WTC11 (cell line): ENCODE measurements at regions not wholly inside any gene's neighbourhood (a gene's known extent, or its start where the extent isn't known, plus 50 kb on each side); places are given as distances from the start of the nearest gene placed in this dataset.
A peak's percentile ranks its signal among the peaks of the same experiment; 100 is the strongest.

Source experiments
- ATAC-seq: fragments of 200-7000 bp; cut with Tn5 transposase; 2 replicates; pipeline ENCODE4 v1.10.0; 2021; ENCODE audit warnings: mild to moderate bottlenecking, moderate library complexity
- CTCF ChIA-PET: fragments of 300-600 bp; sonication (Branson Sonifier 250); formaldehyde crosslinking; loops from one replicate; lab custom pipeline; 2021; ENCODE audit warnings: antibody characterized with exemption; lab: Charles Lee
- POLR2A ChIA-PET: fragments of 350-600 bp; sonication (Branson Sonifier 250); formaldehyde crosslinking; loops from one replicate; lab custom pipeline; 2021; ENCODE audit warnings: antibody characterized with exemption; lab: Charles Lee
- DNase-seq: peaks from one replicate; pipeline ENCODE4 v3.0.0; 2021; ENCODE audit warnings: low spot score
- H3K27ac Mint-ChIP-seq: 2 replicates; pipeline ENCODE4 v1.8.0; 2021; ENCODE audit warnings: mixed read lengths
- H3K27me3 Mint-ChIP-seq: 2 replicates; pipeline ENCODE4 v1.8.0; 2021; ENCODE audit warnings: low read depth, mild to moderate bottlenecking, moderate library complexity, mixed read lengths
- H3K36me3 Mint-ChIP-seq: 2 replicates; pipeline ENCODE4 v1.8.0; 2021; ENCODE audit warnings: mixed read lengths
- H3K4me1 Mint-ChIP-seq: 2 replicates; pipeline ENCODE4 v1.8.0; 2022; ENCODE audit warnings: mixed read lengths
- H3K4me3 Mint-ChIP-seq: 2 replicates; pipeline ENCODE4 v1.8.0; 2021; ENCODE audit warnings: mild to moderate bottlenecking, moderate library complexity, mixed read lengths
- H3K9me3 Mint-ChIP-seq: 2 replicates; pipeline ENCODE4 v1.8.0; 2021; ENCODE audit warnings: mixed read lengths
- AFF4 ChIP-seq: sonication (generic); formaldehyde crosslinking; IDR thresholded peaks from 2 replicates; pipeline ENCODE4 v1.8.1; 2023; ENCODE audit warnings: mild to moderate bottlenecking, missing genetic modification reagents, borderline replicate concordance
- E2F1 ChIP-seq: sonication (generic); formaldehyde crosslinking; IDR thresholded peaks from 2 replicates; pipeline ENCODE4 v1.8.0; 2022; ENCODE audit warnings: mild to moderate bottlenecking, missing genetic modification reagents
- GABPB1 ChIP-seq: sonication (generic); formaldehyde crosslinking; IDR thresholded peaks from 2 replicates; pipeline ENCODE4 v1.8.1; 2023; ENCODE audit warnings: mild to moderate bottlenecking, missing genetic modification reagents
- HMGA2 ChIP-seq: fragments of 250-450 bp; sonication (Bioruptor Pico); IDR thresholded peaks from 2 replicates; pipeline ENCODE4 v1.4.0; 2021; ENCODE audit warnings: mild to moderate bottlenecking, moderate library complexity
- JUN ChIP-seq: sonication (generic); formaldehyde crosslinking; IDR thresholded peaks from 2 replicates; pipeline ENCODE4 v1.8.0; 2023; ENCODE audit warnings: mild to moderate bottlenecking, missing genetic modification reagents
- MLX ChIP-seq: sonication (generic); formaldehyde crosslinking; IDR thresholded peaks from 2 replicates; pipeline ENCODE4 v1.8.1; 2023; ENCODE audit warnings: mild to moderate bottlenecking, missing genetic modification reagents, moderate library complexity
- NR2C2 ChIP-seq: sonication (generic); formaldehyde crosslinking; IDR thresholded peaks from 2 replicates; pipeline ENCODE4 v1.8.0; 2022; ENCODE audit warnings: mild to moderate bottlenecking, missing genetic modification reagents
- PRDM15 ChIP-seq: sonication (generic); formaldehyde crosslinking; IDR thresholded peaks from 2 replicates; pipeline ENCODE4 v1.8.0; 2022; ENCODE audit warnings: missing genetic modification reagents
- RORB ChIP-seq: fragments of 250-450 bp; sonication (Bioruptor Pico); IDR thresholded peaks from 2 replicates; pipeline ENCODE4 v1.9.0; 2021; ENCODE audit warnings: mild to moderate bottlenecking
- TCF7 ChIP-seq: sonication (generic); formaldehyde crosslinking; IDR thresholded peaks from 2 replicates; pipeline ENCODE4 v1.8.0; 2022; ENCODE audit warnings: mild to moderate bottlenecking, low read depth, missing genetic modification reagents, moderate library complexity
- TEAD4 ChIP-seq: sonication (generic); formaldehyde crosslinking; IDR thresholded peaks from 2 replicates; pipeline ENCODE4 v1.8.0; 2022; ENCODE audit warnings: mild to moderate bottlenecking, missing genetic modification reagents
- USF2 ChIP-seq: sonication (generic); formaldehyde crosslinking; IDR thresholded peaks from 2 replicates; pipeline ENCODE4 v1.8.1; 2023; ENCODE audit warnings: mild to moderate bottlenecking, missing genetic modification reagents, moderate library complexity
- ZBTB43 ChIP-seq: sonication (generic); formaldehyde crosslinking; IDR thresholded peaks from 2 replicates; pipeline ENCODE4 v1.8.1; 2023; ENCODE audit warnings: mild to moderate bottlenecking, missing genetic modification reagents
- ZNF396 ChIP-seq: fragments of 250-450 bp; sonication (Bioruptor Pico); IDR thresholded peaks from 2 replicates; pipeline ENCODE4 v1.8.0; 2021; ENCODE audit warnings: mild to moderate bottlenecking, moderate library complexity, borderline replicate concordance
- ZNF671 ChIP-seq: fragments of 250-450 bp; sonication (Bioruptor Pico); IDR thresholded peaks from 2 replicates; pipeline ENCODE4 v1.8.0; 2021; ENCODE audit warnings: mild to moderate bottlenecking

- Mint-ChIP-seq H3K9me3 (no peaks in the 10 kb centered on the region), H3K4me1 (peaks cover 38% of the 10 kb centered on the region), H3K4me3 (no peak overlapping the region)
- DNase-seq: no peak
- TF ChIP-seq TCF7 (CRISPR knock-in tag) (no peak), AFF4 (CRISPR knock-in tag) (no peak), ZNF671 (CRISPR knock-in tag) (no peak), GABPB1 (CRISPR knock-in tag) (no peak), NR2C2 (CRISPR knock-in tag) (no peak), ZBTB43 (no peak), ZNF396 (no peak), RORB (CRISPR knock-in tag) (no peak), E2F1 (no peak), MLX (no peak), JUN (CRISPR knock-in tag) (no peak), HMGA2 (no peak), TEAD4 (CRISPR knock-in tag) (no peak), PRDM15 (CRISPR knock-in tag) (no peak)
- TF ChIP-seq, all 79 proteins: peak for 0
- Mint-ChIP-seq H3K27me3 (no peaks in the 10 kb centered on the region), H3K36me3 (peaks cover 17% of the 10 kb centered on the region), H3K27ac (peak overlapping the region; percentile 38; the same call in 1 of the 2 replicates)
- ATAC-seq: no peak
- ChIA-PET CTCF (no interaction called here), POLR2A (no interaction called here)
Measured at GRCh38 chr14:89484051-89484844, 67.2 kb upstream of the FOXN3 start.

GRCh38 chr14:89481196-89481595, 64.2 kb upstream of the FOXN3 start:
- no peak for ATAC-seq
- peaks cover 15% of the 10 kb centered on the region for H3K36me3 Mint-ChIP-seq
- DNase-seq: no peak
- no peak for TF ChIP-seq USF2 (CRISPR knock-in tag)
- no peaks in the 10 kb centered on the region for H3K27me3 Mint-ChIP-seq
- POLR2A ChIA-PET: no interaction called here
- H3K27ac Mint-ChIP-seq: peak overlapping the region; percentile 30
- no peak overlapping the region for H3K4me3 Mint-ChIP-seq
- CTCF ChIA-PET: interaction anchor here (1.4 kb wide), 1 partner anchor 12 kb away, joined by 3 read pairs; no protein-coding TSS in a partner anchor
- no peaks in the 10 kb centered on the region for H3K9me3 Mint-ChIP-seq
- H3K4me1 Mint-ChIP-seq: peaks cover 30% of the 10 kb centered on the region
